ENCODE measurements at regions not wholly inside any gene's neighbourhood (a gene's known extent, or its start where the extent isn't known, plus 50 kb on each side); places are given as distances from the start of the nearest gene placed in this dataset.

DNA sequence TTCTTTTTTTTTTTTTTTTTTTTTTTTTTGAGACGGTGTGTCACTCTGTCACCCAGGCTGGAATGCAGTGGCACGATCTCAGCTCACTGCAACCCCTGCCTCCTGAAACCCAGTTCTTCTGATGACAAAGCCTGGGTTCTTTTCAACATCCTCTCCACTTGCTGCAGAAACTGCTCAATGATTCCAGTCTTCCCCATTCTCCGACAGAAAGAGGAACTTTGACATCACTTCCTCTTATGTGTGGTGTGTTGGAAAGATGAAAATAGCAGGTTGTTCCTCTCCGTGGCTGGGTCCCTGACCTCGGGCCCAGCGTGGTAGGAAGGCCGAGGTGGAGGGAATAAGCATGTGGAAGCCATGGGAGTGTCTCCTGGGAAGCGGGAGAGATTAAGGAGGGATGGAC, 198.4 kb downstream of the PHETA1 start:
- TF ChIP-seq ZNF10 (tag by site-specific recombination; IDR thresholded peaks at IDR 0.05) (no peak), ZNF114 (tag by site-specific recombination; IDR thresholded peaks at IDR 0.05) (no peak), ZNF24 (tag by site-specific recombination; IDR thresholded peaks at IDR 0.05) (no peak), ZNF404 (tag by site-specific recombination; IDR thresholded peaks at IDR 0.05) (no peak)
- TF ChIP-seq, protein P1, sequence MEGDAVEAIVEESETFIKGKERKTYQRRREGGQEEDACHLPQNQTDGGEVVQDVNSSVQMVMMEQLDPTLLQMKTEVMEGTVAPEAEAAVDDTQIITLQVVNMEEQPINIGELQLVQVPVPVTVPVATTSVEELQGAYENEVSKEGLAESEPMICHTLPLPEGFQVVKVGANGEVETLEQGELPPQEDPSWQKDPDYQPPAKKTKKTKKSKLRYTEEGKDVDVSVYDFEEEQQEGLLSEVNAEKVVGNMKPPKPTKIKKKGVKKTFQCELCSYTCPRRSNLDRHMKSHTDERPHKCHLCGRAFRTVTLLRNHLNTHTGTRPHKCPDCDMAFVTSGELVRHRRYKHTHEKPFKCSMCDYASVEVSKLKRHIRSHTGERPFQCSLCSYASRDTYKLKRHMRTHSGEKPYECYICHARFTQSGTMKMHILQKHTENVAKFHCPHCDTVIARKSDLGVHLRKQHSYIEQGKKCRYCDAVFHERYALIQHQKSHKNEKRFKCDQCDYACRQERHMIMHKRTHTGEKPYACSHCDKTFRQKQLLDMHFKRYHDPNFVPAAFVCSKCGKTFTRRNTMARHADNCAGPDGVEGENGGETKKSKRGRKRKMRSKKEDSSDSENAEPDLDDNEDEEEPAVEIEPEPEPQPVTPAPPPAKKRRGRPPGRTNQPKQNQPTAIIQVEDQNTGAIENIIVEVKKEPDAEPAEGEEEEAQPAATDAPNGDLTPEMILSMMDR (tag by site-specific recombination; IDR thresholded peaks at IDR 0.05) = no peak
- TF ChIP-seq, protein P2, sequence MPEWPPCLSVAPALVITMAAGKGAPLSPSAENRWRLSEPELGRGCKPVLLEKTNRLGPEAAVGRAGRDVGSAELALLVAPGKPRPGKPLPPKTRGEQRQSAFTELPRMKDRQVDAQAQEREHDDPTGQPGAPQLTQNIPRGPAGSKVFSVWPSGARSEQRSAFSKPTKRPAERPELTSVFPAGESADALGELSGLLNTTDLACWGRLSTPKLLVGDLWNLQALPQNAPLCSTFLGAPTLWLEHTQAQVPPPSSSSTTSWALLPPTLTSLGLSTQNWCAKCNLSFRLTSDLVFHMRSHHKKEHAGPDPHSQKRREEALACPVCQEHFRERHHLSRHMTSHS (tag by site-specific recombination; IDR thresholded peaks at IDR 0.05) = no peak

Data from HEK293 (cell line).